Brain microvascular endothelial cell (primary cell): ENCODE measurements at regions not wholly inside any gene's neighbourhood (a gene's known extent, or its start where the extent isn't known, plus 50 kb on each side); places are given as distances from the start of the nearest gene placed in this dataset.

Source experiments
- DNase-seq: peaks from one replicate; pipeline ENCODE4 v3.0.0-alpha.2; 2020
- H3K27ac ChIP-seq: fragments of 250-450 bp; sonication (Bioruptor Pico); 2 replicates; pipeline ENCODE4 v1.5.1; 2020; ENCODE audit warnings: mild to moderate bottlenecking, moderate library complexity
- H3K27me3 ChIP-seq: fragments of 250-450 bp; sonication (Bioruptor Pico); replicated peaks from 2 replicates; pipeline ENCODE4 v1.5.1; 2020; ENCODE audit warnings: mild to moderate bottlenecking
- H3K36me3 ChIP-seq: fragments of 250-450 bp; sonication (Bioruptor Pico); replicated peaks from 2 replicates; pipeline ENCODE4 v1.5.1; 2020; ENCODE audit warnings: mild to moderate bottlenecking
- H3K4me3 ChIP-seq: 2 replicates; pipeline ENCODE4 v1.5.1; 2011; ENCODE audit warnings: low read depth, mild to moderate bottlenecking, control low read depth, low read length, moderate library complexity
- CTCF ChIP-seq: IDR thresholded peaks from 2 replicates; pipeline ENCODE4 v1.5.1; 2011; ENCODE audit warnings: low read depth, mild to moderate bottlenecking, moderate library complexity, low read length, control low read depth, inconsistent platforms; ENCODE audit errors: missing control alignments
- in situ Hi-C: cut with HindIII; loops from 2 replicates; pipeline ENCODE4 v1.10.0; 2017; ENCODE audit warnings: low sequenced_read_pairs, low pct_ligation_motif_present

DNA sequence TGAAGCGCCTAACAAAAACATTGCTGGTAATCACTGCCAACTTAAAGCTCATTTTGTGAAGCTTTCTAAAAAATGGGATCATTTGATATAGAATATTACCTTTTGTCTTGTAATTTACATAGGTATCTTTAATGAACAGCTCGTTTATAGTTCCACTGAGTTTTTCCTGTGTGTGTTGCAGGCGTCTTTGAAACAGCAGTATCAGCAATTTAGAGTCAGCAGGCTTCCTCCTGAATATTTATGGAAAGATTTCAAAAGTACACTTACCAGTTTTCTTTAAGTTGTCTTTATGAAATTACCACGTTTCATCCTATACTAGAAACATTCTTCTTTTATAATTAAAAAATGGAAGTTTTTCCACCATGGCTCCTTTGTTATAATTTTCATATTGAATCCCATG, 140.3 kb upstream of the GRIN3A start:
- in situ Hi-C loops = no loop called here
- Histone ChIP-seq H3K27me3 (no peaks in the 10 kb centered on the region), H3K4me3 (no peak overlapping the region), H3K27ac (no peak overlapping the region), H3K36me3 (no peaks in the 10 kb centered on the region)
- DNase-seq = no peak
- TF ChIP-seq CTCF = no peak

- in situ Hi-C loops = no loop called here
- DNase-seq = no peak
- no peak overlapping the region for H3K27ac ChIP-seq
These were observed 139.0 kb upstream of the GRIN3A start for GRCh38 chr9:101877439-101877838.

DNA sequence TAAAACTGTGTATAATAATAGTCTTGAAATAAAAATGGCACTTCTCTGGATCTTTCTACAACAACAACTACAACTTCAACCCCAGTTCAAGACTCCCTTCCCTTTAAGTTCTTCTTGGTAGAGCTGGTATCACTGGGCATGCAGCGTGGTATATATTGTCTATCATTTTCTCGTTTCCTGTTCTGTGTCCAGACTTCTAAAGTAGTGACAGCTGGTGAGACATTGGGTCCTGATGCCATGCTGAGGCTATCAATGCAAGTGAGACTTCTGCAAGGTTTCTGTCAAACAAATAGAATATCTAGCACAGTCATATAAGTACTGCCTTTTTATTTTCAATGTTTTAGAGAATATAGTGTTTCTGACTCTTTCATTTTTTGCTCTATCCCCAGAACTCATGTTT, 123.0 kb upstream of the GRIN3A start:
- Histone ChIP-seq H3K27ac (no peak overlapping the region), H3K36me3 (no peaks in the 10 kb centered on the region), H3K27me3 (no peaks in the 10 kb centered on the region), H3K4me3 (no peak overlapping the region)
- TF ChIP-seq CTCF = no peak
- no peak for DNase-seq
- in situ Hi-C loops = no loop called here

More at GRCh38 chr9:101877439-101877838, 139.0 kb upstream of the GRIN3A start:
- no peak overlapping the region for H3K4me3 ChIP-seq
- H3K27me3 ChIP-seq = no peaks in the 10 kb centered on the region
- no peaks in the 10 kb centered on the region for H3K36me3 ChIP-seq
- no peak for TF ChIP-seq CTCF

DNA sequence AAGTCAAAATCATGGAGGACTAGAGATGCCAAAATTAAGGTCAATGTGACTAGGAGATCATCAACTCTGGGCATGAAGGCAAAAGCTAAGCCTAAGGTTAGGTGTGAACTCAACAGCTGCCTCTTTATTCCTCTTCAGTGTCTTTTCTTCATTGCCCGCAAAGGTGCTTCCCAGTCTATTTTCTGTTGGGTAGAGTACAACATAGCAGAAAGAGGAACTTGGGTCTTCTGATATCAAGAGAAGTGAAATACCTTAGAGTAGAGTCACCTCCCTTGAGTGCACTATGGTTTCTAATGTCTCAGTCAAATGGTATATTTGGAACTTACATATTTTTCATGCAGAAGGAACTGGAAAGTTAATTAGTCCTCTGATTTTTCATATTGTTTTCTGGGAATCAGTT, 122.5 kb upstream of the GRIN3A start:
- Histone ChIP-seq H3K36me3 (no peaks in the 10 kb centered on the region), H3K4me3 (no peak overlapping the region), H3K27ac (no peak overlapping the region), H3K27me3 (no peaks in the 10 kb centered on the region)
- DNase-seq = no peak
- in situ Hi-C loops = no loop called here
- TF ChIP-seq CTCF = no peak

- TF ChIP-seq CTCF = no peak
- Histone ChIP-seq H3K4me3 (no peak overlapping the region), H3K36me3 (no peaks in the 10 kb centered on the region), H3K27ac (no peak overlapping the region), H3K27me3 (no peaks in the 10 kb centered on the region)
- no peak for DNase-seq
- in situ Hi-C loops = no loop called here
These were observed 121.2 kb upstream of the GRIN3A start for GRCh38 chr9:101859620-101860019.

DNA sequence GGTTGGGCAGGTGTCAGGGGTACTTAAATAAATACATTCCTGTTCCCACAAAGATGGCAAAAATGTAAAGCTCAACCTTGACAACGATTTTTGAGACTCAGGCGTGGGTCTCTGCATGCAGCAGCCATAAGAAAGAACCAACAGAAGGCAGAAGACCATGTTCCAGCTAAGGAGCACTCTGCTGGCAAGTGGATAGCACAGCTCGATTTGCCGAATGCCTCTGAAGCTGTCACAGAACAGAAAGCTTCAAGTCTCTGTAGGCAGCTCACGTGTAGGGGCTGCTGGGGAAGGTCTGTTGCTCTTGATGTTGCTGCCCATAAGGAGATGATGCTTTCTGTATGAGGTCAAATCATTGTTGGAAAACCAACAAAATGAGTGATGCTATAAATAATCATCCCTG, 119.6 kb upstream of the GRIN3A start:
- no peaks in the 10 kb centered on the region for H3K36me3 ChIP-seq
- in situ Hi-C loops = no loop called here
- H3K27me3 ChIP-seq = no peaks in the 10 kb centered on the region
- TF ChIP-seq CTCF = no peak
- no peak for DNase-seq
- no peak overlapping the region for H3K4me3 ChIP-seq
- H3K27ac ChIP-seq = no peak overlapping the region
